ENCODE measurements at regions not wholly inside any gene's neighbourhood (a gene's known extent, or its start where the extent isn't known, plus 50 kb on each side); places are given as distances from the start of the nearest gene placed in this dataset.

DNA sequence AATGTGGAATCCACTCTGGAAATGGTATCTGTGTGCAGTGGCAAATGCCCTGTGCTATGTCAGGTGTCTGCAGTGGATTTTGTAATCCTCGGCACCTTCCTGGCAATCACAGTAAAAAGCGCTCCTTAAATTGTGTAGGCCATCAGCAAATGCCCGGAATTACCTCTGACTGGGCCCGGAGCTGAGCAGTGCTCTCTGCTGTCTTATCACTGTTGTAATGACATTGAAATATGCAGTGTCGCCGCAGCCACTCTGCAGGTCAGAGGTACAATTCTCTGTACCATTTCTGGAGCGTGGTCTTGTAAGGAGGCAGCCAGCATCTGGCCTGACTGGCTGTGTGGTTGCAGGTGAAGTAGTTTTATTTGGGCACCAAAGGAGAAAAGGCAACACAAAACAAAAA is 416.4 kb upstream of the MKI67 start:
- peaks cover 20% of the 10 kb centered on the region for H3K27me3 Mint-ChIP-seq
- no peaks in the 10 kb centered on the region for H3K4me1 Mint-ChIP-seq
- no peak overlapping the region for H3K27ac Mint-ChIP-seq
- no peaks in the 10 kb centered on the region for H3K36me3 Mint-ChIP-seq (ENCODE audit: low read depth)
- H3K4me3 Mint-ChIP-seq, result no peak overlapping the region
- no peaks in the 10 kb centered on the region for H3K9me3 Mint-ChIP-seq
- no peak for ATAC-seq (replicated peaks)

DNA sequence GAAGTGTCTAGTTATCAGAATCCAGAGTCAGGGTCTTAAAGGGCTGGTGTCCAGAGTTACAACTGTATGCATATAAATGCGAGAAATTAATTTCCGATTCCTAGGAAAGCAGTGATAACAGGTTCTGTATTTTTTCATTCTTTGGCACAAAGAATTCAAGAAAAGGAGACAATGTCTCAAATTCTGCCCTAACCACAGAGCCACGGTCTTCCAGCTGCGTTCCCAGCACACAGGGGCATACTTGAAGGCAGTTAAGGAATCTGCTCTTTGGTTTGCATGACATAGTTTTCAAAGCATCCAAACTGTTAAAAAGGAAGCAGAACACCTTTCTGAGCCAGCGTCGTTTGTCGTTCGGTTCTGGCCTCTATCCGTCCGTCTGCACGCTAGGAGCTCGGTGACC is 416.9 kb upstream of the MKI67 start:
- H3K4me3 Mint-ChIP-seq, result no peak overlapping the region
- H3K27me3 Mint-ChIP-seq, result peaks cover 20% of the 10 kb centered on the region
- H3K27ac Mint-ChIP-seq, result no peak overlapping the region

DNA sequence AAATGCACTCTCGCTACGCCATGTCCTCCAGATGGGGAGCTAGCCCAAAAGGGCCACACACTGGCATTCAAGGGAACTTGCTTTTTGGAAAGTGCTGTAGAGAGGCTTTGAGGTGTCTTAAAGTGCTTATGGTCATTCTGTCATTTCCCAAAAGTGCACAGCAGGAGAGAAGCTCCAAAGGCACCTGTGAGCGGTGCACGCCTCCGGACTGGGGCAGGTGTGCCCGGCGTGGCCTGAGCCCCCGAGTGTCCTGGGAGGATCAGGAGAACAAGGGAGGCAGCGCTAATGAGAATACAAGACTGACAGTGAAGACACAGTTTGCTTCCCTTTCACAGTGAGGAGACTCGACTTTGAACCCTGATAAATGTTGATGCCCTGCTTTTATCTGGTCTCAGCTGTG is 419.0 kb upstream of the MKI67 start:
- Mint-ChIP-seq H3K27me3 (peaks cover 10% of the 10 kb centered on the region), H3K36me3 (ENCODE audit: low read depth) (no peaks in the 10 kb centered on the region), H3K9me3 (no peaks in the 10 kb centered on the region), H3K27ac (no peak overlapping the region), H3K4me1 (no peaks in the 10 kb centered on the region), H3K4me3 (no peak overlapping the region)
- ATAC-seq (replicated peaks), result no peak

More for the DNA sequence above, 416.9 kb upstream of the MKI67 start:
- Mint-ChIP-seq H3K36me3 (ENCODE audit: low read depth) (no peaks in the 10 kb centered on the region), H3K9me3 (no peaks in the 10 kb centered on the region), H3K4me1 (no peaks in the 10 kb centered on the region)
- ATAC-seq (replicated peaks), result no peak

DNA sequence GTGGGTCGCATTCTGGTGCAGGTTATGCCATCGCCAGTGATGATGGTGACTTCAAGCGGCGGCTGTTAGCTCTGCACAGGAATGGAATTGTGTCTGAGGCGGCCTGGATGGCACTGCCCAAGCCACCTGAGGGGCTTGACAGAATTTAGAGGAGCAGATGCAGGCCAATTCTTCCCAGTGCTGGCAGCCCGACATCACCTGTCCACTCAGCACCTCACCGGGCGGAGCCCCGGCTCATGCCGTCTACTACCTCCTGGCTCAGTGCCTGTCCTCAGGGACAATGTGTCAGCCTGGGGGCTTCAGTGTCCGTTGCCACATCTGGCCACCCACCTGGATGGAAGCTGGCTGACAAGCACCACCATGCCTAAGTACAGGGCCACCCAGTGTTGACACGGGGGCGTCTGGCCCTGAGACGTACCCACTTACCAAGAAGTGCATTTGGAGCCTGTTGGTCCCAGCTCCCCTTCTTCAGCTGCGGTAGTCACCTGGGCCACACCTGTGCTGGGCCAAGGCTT is 420.5 kb upstream of the MKI67 start:
- no peak for ATAC-seq (replicated peaks)

DNA sequence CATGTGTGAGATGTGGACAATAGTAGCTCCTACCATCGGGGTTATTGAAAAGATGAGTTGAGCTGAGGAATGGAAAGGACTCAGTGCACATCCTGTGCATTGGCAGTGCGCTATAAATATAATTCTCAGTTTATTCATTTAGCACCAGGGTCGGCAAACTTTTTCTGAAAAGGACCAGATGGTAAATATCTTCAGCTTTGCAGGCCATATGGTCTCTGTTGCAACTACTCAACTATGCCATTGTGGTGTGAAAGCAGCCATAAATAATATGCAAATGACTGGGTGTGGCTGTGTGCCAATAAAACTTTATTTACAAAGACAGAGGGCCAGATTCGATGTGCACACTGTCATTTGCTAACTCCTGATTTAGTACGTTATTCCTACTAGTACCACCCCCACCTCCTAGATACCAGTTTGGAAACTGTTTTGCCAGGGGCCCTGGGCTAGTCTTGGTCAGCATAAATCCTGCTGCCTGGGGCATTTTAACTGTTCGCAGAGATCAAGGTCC is 422.9 kb upstream of the MKI67 start:
- H3K36me3 Mint-ChIP-seq (ENCODE audit: low read depth), result no peaks in the 10 kb centered on the region
- H3K27me3 Mint-ChIP-seq, result no peaks in the 10 kb centered on the region
- no peaks in the 10 kb centered on the region for H3K9me3 Mint-ChIP-seq
- no peak for ATAC-seq (replicated peaks)
- no peak overlapping the region for H3K4me3 Mint-ChIP-seq
- no peak overlapping the region for H3K27ac Mint-ChIP-seq
- no peaks in the 10 kb centered on the region for H3K4me1 Mint-ChIP-seq

More for the DNA sequence above, 420.5 kb upstream of the MKI67 start:
- Mint-ChIP-seq H3K27ac (no peak overlapping the region), H3K4me1 (no peaks in the 10 kb centered on the region), H3K36me3 (ENCODE audit: low read depth) (no peaks in the 10 kb centered on the region), H3K4me3 (no peak overlapping the region), H3K9me3 (no peaks in the 10 kb centered on the region), H3K27me3 (peaks cover 4% of the 10 kb centered on the region)

DNA sequence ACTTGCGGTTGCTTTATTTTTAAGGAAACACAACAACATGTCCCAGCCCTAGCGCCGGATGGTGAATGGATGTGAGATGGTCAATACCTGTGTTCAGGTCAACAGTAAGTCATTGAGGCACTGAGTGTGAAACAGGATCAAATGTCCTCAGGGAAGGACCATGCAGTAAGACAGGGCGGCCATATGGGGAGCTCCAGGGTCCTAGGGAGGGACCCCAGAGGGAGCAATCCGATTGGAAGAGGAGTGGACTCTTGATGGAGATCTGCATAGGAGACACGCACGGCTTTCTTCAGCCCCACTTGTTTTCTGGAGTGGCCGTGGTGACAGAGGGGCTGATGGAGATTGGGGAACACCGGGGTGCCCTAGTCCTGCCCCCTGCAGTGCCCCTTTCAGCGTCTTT is 423.8 kb upstream of the MKI67 start:
- Mint-ChIP-seq H3K27ac (no peak overlapping the region), H3K36me3 (ENCODE audit: low read depth) (no peaks in the 10 kb centered on the region), H3K4me1 (no peaks in the 10 kb centered on the region), H3K4me3 (no peak overlapping the region), H3K27me3 (peaks cover 6% of the 10 kb centered on the region), H3K9me3 (no peaks in the 10 kb centered on the region)
- ATAC-seq (replicated peaks), result no peak

DNA sequence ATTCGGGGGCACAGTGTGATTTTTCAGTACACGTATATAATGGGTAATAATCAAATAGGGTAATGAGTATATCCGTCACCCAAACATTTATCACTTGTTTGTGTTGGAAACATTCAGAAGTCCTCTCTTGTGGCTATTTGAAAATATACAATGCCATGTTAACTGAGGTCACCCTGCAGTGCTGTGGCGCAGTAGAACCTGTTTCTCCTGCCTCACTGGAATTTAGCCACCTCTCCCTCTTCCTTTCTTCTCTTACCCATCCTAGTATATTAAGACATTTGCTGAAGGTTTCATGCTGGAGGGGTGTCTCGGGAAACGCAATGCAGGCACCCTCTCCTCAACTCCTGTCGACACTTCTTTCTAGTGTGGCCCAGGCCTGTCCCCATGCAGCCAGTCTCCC is 425.3 kb upstream of the MKI67 start:
- Mint-ChIP-seq H3K9me3 (no peaks in the 10 kb centered on the region), H3K27me3 (peaks cover 6% of the 10 kb centered on the region), H3K36me3 (ENCODE audit: low read depth) (no peaks in the 10 kb centered on the region), H3K4me1 (no peaks in the 10 kb centered on the region), H3K4me3 (no peak overlapping the region), H3K27ac (no peak overlapping the region)
- ATAC-seq (replicated peaks), result no peak

DNA sequence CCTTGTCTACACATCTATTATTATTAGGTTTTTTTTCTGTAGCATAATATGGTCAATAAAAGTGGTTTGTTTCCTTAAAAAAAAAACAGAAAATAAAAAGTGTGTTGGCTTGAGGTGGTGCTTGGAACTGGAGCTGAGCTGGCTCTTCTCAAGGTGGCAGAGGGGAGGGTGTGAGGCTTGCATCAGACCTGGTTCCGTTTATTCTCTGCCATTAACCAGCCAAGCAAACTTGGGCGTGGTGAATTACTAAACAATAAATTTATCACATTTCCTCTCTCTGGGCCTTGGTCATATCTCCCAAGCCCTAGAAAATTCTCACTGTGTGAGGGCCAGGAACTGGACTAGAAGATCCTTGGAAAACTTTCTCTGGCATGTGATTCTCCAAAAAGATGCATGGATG is 427.5 kb upstream of the MKI67 start:
- H3K27ac Mint-ChIP-seq, result no peak overlapping the region
- H3K27me3 Mint-ChIP-seq, result peaks cover 6% of the 10 kb centered on the region
- H3K4me3 Mint-ChIP-seq, result no peak overlapping the region
- no peaks in the 10 kb centered on the region for H3K36me3 Mint-ChIP-seq (ENCODE audit: low read depth)
- no peaks in the 10 kb centered on the region for H3K9me3 Mint-ChIP-seq
- ATAC-seq (replicated peaks), result no peak
- no peaks in the 10 kb centered on the region for H3K4me1 Mint-ChIP-seq

DNA sequence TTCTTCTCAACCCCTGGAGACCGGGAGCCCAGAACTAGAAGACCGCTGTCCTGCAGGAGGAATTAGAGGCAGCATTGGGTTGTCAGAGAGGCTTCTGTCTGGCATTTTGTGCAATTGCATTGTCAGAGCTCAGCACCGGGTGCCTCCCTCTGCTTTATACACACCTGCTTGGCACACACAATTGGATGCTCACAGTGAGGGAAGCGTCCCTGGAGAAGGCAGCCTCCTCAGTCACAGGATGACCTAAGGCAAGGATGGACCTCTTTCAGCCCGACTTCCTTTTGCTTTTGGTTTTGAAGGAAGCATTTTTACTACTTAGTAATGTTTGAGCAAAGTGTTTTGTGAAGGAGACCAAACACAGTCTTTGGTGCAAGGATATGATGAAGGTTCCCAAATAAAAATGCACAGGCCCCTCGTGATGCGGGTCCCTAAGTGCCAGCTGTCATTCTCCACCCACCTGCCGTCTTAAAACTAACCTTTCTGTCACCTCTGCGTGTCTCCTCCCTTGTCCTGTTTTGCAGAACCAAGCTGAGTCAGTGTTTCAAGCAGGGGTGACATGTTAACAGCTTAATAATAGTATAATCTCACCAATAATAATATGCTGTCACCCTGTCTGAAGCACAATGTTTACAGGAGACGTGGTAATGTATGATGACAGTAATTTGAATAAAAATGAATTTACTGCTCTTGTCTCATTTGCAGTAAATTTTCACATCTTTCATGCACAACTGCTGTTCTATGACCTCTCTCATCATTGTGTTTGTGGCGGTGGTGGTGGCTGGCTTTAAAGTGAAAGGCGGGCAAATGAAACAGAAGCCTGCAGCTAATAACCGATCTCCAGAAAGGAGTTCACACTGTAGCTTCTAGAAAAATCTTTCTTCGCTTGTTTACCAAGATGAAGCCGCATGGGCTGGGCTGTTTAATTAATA is 430.2 kb upstream of the MKI67 start:
- ATAC-seq (replicated peaks), result no peak
- Mint-ChIP-seq H3K4me1 (no peaks in the 10 kb centered on the region), H3K36me3 (ENCODE audit: low read depth) (no peaks in the 10 kb centered on the region), H3K27me3 (peaks cover 6% of the 10 kb centered on the region), H3K27ac (no peak overlapping the region), H3K9me3 (no peaks in the 10 kb centered on the region), H3K4me3 (no peak overlapping the region)

DNA sequence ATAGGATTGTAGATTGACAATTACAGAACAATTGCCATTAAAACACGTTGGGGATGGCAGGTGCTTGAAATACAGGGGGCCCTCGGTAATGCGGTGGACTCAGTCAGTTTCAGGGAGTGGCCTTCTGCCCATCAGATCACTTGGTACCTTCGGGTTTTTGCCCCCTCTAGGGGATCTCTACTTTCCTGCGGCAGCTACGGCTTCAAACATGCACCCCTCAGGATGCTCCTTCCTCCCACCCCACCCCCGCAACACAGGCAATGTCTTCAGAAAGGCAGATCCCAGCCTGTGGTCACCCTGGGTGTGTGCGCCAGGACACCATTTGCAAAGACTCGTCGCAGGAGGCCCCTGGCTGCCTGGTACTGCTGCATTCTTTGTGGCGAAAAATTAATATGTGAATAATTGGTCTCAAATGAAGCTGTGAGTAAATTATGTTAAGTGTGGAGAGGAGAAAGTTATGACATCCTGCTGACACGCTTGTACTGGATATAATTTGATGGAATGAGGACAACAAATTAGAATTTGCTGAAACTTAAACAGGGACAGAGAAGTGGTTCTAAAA is 431.0 kb upstream of the MKI67 start:
- no peak for ATAC-seq (replicated peaks)
- H3K27ac Mint-ChIP-seq, result no peak overlapping the region
- no peak overlapping the region for H3K4me3 Mint-ChIP-seq
- H3K4me1 Mint-ChIP-seq, result no peaks in the 10 kb centered on the region
- H3K27me3 Mint-ChIP-seq, result peaks cover 6% of the 10 kb centered on the region
- no peaks in the 10 kb centered on the region for H3K9me3 Mint-ChIP-seq
- H3K36me3 Mint-ChIP-seq (ENCODE audit: low read depth), result no peaks in the 10 kb centered on the region

DNA sequence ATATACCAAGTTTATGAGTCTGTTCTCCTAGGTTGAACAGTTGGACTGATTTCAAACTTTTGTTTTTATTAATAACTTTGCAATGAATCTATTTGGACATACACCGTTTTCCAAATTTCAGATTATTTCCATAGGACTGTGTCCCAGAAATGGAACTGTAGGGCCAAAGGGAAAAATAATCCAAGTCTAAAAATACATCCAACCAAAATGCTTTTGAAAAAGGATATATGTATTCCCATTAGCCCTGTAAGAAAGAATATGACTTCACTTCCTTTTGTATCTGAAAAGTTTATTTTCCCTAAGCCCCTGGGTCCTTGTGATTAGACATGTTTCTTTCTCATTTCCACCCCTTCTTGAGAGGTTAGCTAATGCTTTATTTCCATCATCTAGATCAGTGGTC is 434.2 kb upstream of the MKI67 start:
- H3K4me3 Mint-ChIP-seq, result no peak overlapping the region
- no peak for ATAC-seq (replicated peaks)
- H3K4me1 Mint-ChIP-seq, result no peaks in the 10 kb centered on the region
- H3K9me3 Mint-ChIP-seq, result peaks cover 7% of the 10 kb centered on the region
- no peaks in the 10 kb centered on the region for H3K27me3 Mint-ChIP-seq
- H3K36me3 Mint-ChIP-seq (ENCODE audit: low read depth), result no peaks in the 10 kb centered on the region
- no peak overlapping the region for H3K27ac Mint-ChIP-seq

DNA sequence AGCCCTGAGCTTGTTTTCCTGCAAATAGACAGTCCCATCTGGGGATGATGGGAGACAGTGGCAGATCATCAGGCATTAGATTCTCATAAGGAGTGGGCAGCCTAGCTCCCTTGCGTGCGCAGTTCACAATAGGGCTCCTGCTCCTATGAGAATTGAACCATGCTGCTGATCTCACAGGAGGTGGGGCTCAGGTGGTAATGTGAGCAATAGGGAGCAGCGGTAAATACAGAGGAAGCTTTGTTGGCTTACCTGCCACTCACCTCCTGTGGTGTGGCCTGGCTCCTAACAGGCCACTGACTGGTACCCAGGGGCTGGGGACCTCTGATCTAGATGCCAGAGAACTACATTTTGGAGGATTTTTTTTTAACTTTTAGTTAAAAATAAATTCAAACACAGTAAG is 434.8 kb upstream of the MKI67 start:
- no peak for ATAC-seq (replicated peaks)
- H3K27ac Mint-ChIP-seq, result no peak overlapping the region
- no peaks in the 10 kb centered on the region for H3K27me3 Mint-ChIP-seq
- no peak overlapping the region for H3K4me3 Mint-ChIP-seq
- H3K4me1 Mint-ChIP-seq, result no peaks in the 10 kb centered on the region
- H3K9me3 Mint-ChIP-seq, result peaks cover 7% of the 10 kb centered on the region
- no peaks in the 10 kb centered on the region for H3K36me3 Mint-ChIP-seq (ENCODE audit: low read depth)

DNA sequence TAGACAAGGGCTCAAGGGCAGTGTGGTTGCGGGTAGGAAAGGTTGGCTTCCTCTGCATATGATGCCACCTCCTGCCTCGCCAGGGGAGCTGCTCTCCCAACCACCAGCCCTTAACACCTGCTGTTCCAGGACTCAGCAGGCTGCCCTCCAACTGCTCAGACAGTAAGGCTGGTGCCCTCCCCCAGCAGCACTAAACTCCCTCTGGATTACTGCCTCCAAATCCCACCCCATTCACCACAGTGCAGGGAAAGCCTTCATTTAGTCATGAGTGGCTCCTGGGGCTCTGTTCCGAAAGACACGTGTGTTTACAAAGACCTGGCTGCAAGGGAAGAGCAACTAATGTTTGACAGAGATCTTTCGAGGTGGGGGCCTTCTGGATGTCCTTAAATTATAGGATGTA is 437.2 kb upstream of the MKI67 start:
- H3K27ac Mint-ChIP-seq, result no peak overlapping the region
- H3K27me3 Mint-ChIP-seq, result no peaks in the 10 kb centered on the region
- peaks cover 7% of the 10 kb centered on the region for H3K9me3 Mint-ChIP-seq
- H3K4me3 Mint-ChIP-seq, result no peak overlapping the region
- H3K36me3 Mint-ChIP-seq (ENCODE audit: low read depth), result no peaks in the 10 kb centered on the region
- H3K4me1 Mint-ChIP-seq, result no peaks in the 10 kb centered on the region
- no peak for ATAC-seq (replicated peaks)

DNA sequence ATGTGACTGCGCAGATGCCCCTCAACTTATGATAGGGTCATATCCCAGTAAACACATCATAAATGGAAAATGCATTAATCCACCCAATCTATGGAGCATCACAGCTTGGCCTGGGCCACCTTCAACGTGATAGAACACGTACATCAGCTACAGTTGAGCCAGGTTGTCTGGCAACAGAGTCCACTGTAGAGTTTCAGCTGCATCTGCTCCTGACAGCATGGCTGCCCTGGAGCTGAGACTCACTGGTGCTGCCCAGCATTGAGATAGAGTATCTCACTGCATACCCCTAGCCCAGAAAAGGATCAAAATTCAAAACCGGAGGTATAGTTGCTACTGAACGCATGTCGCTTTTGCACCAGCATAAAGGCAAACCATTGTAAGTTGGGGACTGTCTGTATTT is 437.7 kb upstream of the MKI67 start:
- no peak overlapping the region for H3K4me3 Mint-ChIP-seq
- H3K27ac Mint-ChIP-seq, result no peak overlapping the region
- no peaks in the 10 kb centered on the region for H3K36me3 Mint-ChIP-seq (ENCODE audit: low read depth)
- no peaks in the 10 kb centered on the region for H3K4me1 Mint-ChIP-seq
- H3K27me3 Mint-ChIP-seq, result no peaks in the 10 kb centered on the region
- no peak for ATAC-seq (replicated peaks)
- H3K9me3 Mint-ChIP-seq, result peaks cover 7% of the 10 kb centered on the region

DNA sequence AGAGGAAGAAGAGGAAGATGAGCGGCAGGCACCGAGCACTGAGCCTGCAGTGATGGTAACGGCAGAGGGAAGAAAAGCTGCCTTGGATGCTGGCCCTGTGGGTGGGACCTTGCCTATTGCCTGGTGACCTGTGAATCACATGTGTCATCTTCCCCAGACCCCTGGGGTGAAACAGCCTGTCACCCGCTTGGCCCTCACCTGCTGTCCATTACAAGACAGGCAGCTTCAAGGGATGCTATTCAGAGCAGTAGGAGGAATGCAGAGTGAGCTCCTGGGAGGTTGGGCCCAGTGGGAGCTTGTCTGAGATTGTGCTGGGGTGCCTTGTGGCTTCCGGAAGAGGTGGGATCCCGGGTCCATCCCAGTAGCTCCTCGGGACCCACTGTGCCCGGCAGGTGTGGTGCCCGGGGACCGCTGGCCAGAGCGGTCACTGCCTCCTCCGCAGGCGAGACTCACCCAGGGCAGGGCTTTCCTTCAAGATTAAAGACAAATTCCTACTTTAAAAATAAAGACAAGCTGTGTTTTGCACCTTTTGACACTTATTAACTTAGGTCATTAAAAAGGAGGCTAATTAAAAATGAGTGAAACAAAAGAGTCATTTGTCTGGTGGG is 440.2 kb upstream of the MKI67 start:
- ATAC-seq (replicated peaks), result no peak
- Mint-ChIP-seq H3K4me3 (no peak overlapping the region), H3K36me3 (ENCODE audit: low read depth) (no peaks in the 10 kb centered on the region), H3K4me1 (no peaks in the 10 kb centered on the region), H3K27me3 (no peaks in the 10 kb centered on the region), H3K9me3 (peaks cover 7% of the 10 kb centered on the region), H3K27ac (no peak overlapping the region)
